Stimulated activated effector memory CD8-positive, alpha-beta T cell treated with anti-CD3 and anti-CD28 coated beads, Interleukin-12 subunit alpha, Interleukin-12 subunit beta, amount 100 ng/mL, for 72 hours (primary cell): ENCODE measurements at regions not wholly inside any gene's neighbourhood (a gene's known extent, or its start where the extent isn't known, plus 50 kb on each side); places are given as distances from the start of the nearest gene placed in this dataset.
"Not testable (repeated sequence)": the region's sequence is repeated elsewhere in the genome, so short reads cannot be mapped to it uniquely, and the experiment has no call there.

Experiments used
- ATAC-seq: fragments of 150-1000 bp; cut with Tn5 transposase; 2 replicates; pipeline ENCODE4 v1.10.0; 2021
- DNase-seq, 2 donors: peaks; one replicate each; pipeline ENCODE4 v3.0.0; 2021 to 2022; ENCODE audit warnings: low spot score in 2 of 2
- H3K27ac Mint-ChIP-seq: one replicate; pipeline ENCODE4 v1.8.0; 2022; ENCODE audit warnings: mild to moderate bottlenecking, mixed read lengths
- H3K36me3 Mint-ChIP-seq: one replicate; pipeline ENCODE4 v1.8.0; 2022; ENCODE audit warnings: mild to moderate bottlenecking, mixed read lengths
- H3K4me1 Mint-ChIP-seq: one replicate; pipeline ENCODE4 v1.8.0; 2022; ENCODE audit warnings: mixed read lengths
- H3K4me3 Mint-ChIP-seq: one replicate; pipeline ENCODE4 v1.8.0; 2022; ENCODE audit warnings: mild to moderate bottlenecking, mixed read lengths
- H3K9me3 Mint-ChIP-seq: one replicate; pipeline ENCODE4 v1.8.0; 2022; ENCODE audit warnings: mixed read lengths

- H3K4me1 Mint-ChIP-seq: no peaks in the 10 kb centered on the region
- no peak for DNase-seq
- no peak for ATAC-seq
- H3K4me3 Mint-ChIP-seq: no peak overlapping the region
- no peak overlapping the region for H3K27ac Mint-ChIP-seq
- H3K9me3 Mint-ChIP-seq: no peaks in the 10 kb centered on the region
- no peaks in the 10 kb centered on the region for H3K36me3 Mint-ChIP-seq
Measured at GRCh38 chr6:10343320-10343719, 71.6 kb downstream of the TFAP2A start.

GRCh38 chr6:10341605-10342004 lies 73.3 kb downstream of the TFAP2A start:
- Mint-ChIP-seq H3K4me1 (no peaks in the 10 kb centered on the region), H3K4me3 (no peak overlapping the region), H3K9me3 (no peaks in the 10 kb centered on the region), H3K27ac (no peak overlapping the region), H3K36me3 (no peaks in the 10 kb centered on the region)
- DNase-seq (no peak), ATAC-seq (no peak)

DNA sequence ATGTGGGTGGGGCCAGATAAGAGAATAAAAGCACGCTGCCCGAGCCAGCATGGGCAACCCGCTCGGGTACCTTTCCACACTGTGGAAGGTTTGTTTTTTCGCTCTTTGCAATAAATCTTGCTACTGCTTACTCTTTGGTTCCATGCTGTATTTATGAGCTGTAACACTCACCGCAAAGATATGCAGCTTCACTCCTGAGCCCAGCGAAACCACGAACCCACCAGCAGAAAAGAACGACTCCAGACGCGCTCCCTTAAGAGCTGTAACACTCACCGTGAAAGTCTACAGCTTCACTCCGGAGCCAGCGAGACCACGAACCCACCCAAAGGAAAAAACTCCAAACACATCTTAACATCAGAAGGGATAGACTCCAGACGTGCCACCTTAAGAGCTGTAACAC lies 76.7 kb downstream of the TFAP2A start:
- Mint-ChIP-seq H3K4me3 (no peak overlapping the region), H3K36me3 (no peaks in the 10 kb centered on the region), H3K4me1 (no peaks in the 10 kb centered on the region), H3K27ac (no peak overlapping the region), H3K9me3 (no peaks in the 10 kb centered on the region)
- no peak for DNase-seq
- no peak for ATAC-seq

GRCh38 chr6:10337376-10337775 lies 77.5 kb downstream of the TFAP2A start:
- H3K4me1 Mint-ChIP-seq, DNase-seq, H3K36me3 Mint-ChIP-seq, H3K9me3 Mint-ChIP-seq, H3K27ac Mint-ChIP-seq, ATAC-seq, H3K4me3 Mint-ChIP-seq: not testable (repeated sequence)

DNA sequence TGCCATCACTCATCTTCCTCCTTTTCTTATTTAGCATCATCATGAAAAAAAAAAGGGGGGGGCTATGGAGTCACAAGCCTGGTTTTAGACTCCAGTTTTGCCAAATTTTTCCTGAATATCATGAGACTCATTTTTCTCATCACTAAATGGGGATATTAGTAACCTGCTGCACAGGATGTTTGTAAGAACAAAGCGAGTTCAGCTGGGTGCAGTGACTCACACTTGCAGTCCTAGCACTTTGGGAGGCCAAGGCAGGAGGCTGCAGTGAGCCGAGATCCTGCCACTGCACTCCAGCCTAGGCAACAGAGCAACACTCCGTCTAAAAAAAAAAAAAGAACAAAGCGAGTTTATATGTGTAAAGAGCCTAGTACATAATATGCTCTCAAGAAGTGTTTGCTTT lies 82.8 kb downstream of the TFAP2A start:
- no peak for ATAC-seq
- no peak overlapping the region for H3K4me3 Mint-ChIP-seq
- H3K4me1 Mint-ChIP-seq: no peaks in the 10 kb centered on the region
- no peak for DNase-seq
- no peak overlapping the region for H3K27ac Mint-ChIP-seq
- H3K36me3 Mint-ChIP-seq: no peaks in the 10 kb centered on the region
- H3K9me3 Mint-ChIP-seq: no peaks in the 10 kb centered on the region

GRCh38 chr6:10331334-10331968 lies 83.4 kb downstream of the TFAP2A start:
- Mint-ChIP-seq H3K4me3 (no peak overlapping the region), H3K36me3 (no peaks in the 10 kb centered on the region), H3K9me3 (no peaks in the 10 kb centered on the region), H3K27ac (no peak overlapping the region), H3K4me1 (no peaks in the 10 kb centered on the region)
- ATAC-seq (no peak), DNase-seq (no peak)

DNA sequence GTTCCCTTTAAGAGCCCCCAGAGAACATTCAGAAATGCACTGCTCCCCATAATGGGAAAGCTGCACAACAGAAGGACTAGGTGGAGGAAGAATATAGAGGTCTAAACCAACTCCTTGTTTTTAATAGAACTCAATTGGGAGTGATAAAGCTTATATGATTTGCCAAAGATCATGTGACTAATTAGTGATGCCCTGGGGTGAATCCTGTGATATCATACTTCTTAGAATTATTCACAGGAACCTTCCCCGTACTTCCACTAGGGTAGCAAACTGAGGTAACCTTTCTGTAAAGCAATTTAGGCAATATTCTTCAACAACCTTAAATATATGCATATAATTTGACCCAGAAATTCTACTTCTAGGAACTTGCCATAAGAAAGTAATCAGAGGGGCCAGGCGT lies 84.4 kb downstream of the TFAP2A start:
- no peaks in the 10 kb centered on the region for H3K4me1 Mint-ChIP-seq
- ATAC-seq (no peak), DNase-seq (no peak)
- no peaks in the 10 kb centered on the region for H3K9me3 Mint-ChIP-seq
- no peaks in the 10 kb centered on the region for H3K36me3 Mint-ChIP-seq
- no peak overlapping the region for H3K27ac Mint-ChIP-seq
- no peak overlapping the region for H3K4me3 Mint-ChIP-seq

GRCh38 chr6:10323018-10323417 lies 91.9 kb downstream of the TFAP2A start:
- ATAC-seq (no peak), DNase-seq (no peak)

DNA sequence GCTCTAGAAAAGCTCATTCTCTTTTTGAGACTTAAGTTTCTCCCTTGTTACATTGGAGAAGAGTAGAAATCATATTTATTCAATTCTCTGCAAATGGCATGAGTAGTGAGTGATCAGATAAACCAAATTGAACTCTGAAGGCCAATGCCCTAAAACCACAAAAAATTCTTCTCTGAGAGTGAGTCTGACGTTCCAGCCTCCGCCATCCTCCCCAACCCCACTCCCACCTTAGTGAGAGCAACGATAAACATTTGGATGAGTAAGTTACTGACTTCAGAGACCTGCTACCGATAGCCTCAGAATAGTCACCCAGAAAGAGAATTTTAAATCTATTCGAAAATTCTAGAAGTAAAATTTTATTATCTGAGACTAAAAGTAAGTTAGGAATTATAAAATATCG lies 94.6 kb downstream of the TFAP2A start:
- Mint-ChIP-seq H3K36me3 (peaks cover 8% of the 10 kb centered on the region), H3K9me3 (peaks cover 10% of the 10 kb centered on the region), H3K27ac (no peak overlapping the region), H3K4me3 (no peak overlapping the region), H3K4me1 (no peaks in the 10 kb centered on the region)
- DNase-seq (no peak), ATAC-seq (no peak)

More at GRCh38 chr6:10323018-10323417, 91.9 kb downstream of the TFAP2A start:
- Mint-ChIP-seq H3K4me3 (no peak overlapping the region), H3K4me1 (no peaks in the 10 kb centered on the region), H3K36me3 (peaks cover 8% of the 10 kb centered on the region), H3K9me3 (peaks cover 6% of the 10 kb centered on the region), H3K27ac (no peak overlapping the region)

DNA sequence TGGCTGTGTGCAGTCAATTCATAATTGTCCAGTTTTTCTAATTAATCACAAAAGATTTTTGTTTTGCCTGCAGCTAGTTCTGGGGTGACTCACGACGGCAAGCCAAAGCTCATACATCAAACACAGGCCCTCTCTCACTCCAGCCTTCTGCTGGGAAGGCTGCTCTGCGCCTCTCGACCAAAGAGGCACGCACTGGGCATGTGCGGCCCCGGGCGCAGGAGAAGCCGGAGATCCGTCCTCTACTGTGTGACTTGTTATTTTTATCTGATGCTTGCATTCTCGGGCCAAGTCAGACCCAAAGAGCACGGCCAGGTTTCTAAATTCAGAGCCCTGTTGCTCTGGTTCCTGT lies 98.5 kb downstream of the TFAP2A start:
- no peak for ATAC-seq

DNA sequence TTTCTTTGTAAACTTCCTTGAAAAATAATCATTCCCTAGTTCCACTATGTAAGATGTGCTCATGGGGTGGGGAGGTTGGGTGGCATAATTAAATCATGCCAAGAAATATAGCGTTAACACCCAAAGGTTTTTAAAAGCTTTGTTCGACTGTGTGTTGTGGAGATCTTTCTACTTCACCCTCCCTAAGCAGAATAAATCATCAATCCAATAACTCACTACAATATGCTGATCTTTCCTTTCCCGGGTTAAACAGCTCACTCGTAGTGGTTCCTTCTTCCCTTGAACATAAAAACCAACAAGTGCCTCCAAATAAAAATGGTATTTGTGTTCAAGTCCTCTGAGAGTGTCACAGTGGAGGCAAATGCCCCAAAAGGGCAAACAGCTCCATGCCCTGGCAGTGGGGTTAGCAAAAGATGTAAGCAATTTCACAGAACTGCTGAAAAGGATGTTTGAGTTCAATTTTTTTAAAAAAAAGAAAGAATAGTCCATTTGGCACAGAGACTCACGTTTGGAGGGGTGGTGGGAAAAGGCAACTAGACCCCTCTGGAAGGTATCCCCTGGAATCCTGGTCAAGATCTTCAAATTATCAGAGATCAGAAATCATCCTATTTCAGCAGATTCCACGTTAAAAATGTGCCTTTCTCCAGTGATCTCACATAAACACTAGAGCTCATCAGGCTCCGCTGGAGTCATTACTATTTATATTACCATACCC lies 99.1 kb downstream of the TFAP2A start:
- Mint-ChIP-seq H3K9me3 (peaks cover 8% of the 10 kb centered on the region), H3K27ac (no peak overlapping the region), H3K4me1 (no peaks in the 10 kb centered on the region), H3K36me3 (peaks cover 8% of the 10 kb centered on the region), H3K4me3 (no peak overlapping the region)
- DNase-seq (no peak), ATAC-seq (no peak)

More for the DNA sequence above, 98.5 kb downstream of the TFAP2A start:
- DNase-seq: no peak
- peaks cover 9% of the 10 kb centered on the region for H3K9me3 Mint-ChIP-seq
- no peaks in the 10 kb centered on the region for H3K4me1 Mint-ChIP-seq
- H3K36me3 Mint-ChIP-seq: peaks cover 8% of the 10 kb centered on the region
- H3K4me3 Mint-ChIP-seq: no peak overlapping the region
- no peak overlapping the region for H3K27ac Mint-ChIP-seq

DNA sequence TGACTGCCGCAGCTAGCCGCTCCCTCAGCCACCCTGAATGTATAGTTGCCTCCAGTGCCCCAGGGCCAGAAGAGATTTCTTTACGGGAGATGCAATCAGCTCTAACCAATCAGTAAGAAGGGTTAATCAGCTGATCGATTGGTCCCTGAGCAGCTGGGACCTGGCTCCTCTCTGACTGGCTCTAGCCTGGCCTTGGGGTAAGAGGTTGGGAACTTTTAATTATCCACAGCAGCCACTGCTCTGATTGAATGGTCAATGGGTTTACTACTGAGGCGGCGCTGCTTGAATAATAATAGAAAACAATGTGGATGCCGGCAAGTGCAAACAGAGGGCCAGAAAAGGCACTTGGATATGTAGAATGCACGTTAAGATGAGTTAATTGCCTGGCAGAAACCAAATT lies 99.8 kb downstream of the TFAP2A start:
- ATAC-seq (no peak), DNase-seq (no peak)
- H3K9me3 Mint-ChIP-seq: peaks cover 8% of the 10 kb centered on the region
- no peak overlapping the region for H3K4me3 Mint-ChIP-seq
- no peaks in the 10 kb centered on the region for H3K4me1 Mint-ChIP-seq
- peaks cover 8% of the 10 kb centered on the region for H3K36me3 Mint-ChIP-seq
- no peak overlapping the region for H3K27ac Mint-ChIP-seq

GRCh38 chr6:10314163-10314955 lies 100.5 kb downstream of the TFAP2A start:
- Mint-ChIP-seq H3K36me3 (peaks cover 8% of the 10 kb centered on the region), H3K4me1 (no peaks in the 10 kb centered on the region), H3K9me3 (peaks cover 8% of the 10 kb centered on the region), H3K4me3 (no peak overlapping the region), H3K27ac (no peak overlapping the region)
- DNase-seq: no peak
- ATAC-seq: no peak

DNA sequence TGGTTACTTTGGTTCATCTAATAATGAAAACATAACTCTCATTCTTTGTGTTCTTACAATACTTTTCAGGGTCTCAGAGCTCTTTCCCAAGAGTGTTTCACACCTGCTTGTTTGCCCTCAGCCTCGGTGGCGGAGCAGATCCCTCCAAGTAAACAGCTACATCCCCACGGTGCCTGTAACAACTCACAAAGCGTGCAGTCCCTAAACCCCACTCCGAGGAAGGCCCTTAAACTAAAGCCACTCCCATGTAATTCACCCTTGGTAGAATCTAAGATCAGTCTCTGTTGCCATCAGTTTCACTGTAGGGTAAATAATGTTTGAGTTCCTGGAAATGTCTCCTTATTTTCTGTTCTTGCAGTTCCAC lies 101.1 kb downstream of the TFAP2A start:
- Mint-ChIP-seq H3K9me3 (peaks cover 5% of the 10 kb centered on the region), H3K36me3 (peaks cover 2% of the 10 kb centered on the region), H3K27ac (no peak overlapping the region), H3K4me3 (no peak overlapping the region), H3K4me1 (no peaks in the 10 kb centered on the region)
- ATAC-seq (no peak), DNase-seq (no peak)

DNA sequence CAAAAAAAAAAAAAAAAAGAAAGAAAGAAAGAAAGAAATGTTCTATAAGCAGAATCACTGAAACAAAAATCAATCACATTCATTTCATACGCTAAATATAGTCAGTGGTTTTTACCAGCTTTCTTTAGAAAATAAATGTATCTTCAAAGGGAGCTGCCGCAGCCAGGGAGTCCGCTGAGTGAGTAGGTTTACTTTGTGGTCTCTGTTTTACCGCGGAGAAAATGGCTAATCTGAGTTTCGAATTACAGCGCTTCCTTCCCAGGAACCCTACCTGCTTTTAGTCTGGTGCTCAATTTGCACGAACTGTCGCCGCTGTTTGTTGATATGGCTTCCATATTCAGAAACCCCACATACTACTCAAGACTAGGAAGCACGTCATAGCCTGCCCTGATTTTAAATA lies 102.4 kb downstream of the TFAP2A start:
- ATAC-seq (no peak), DNase-seq (no peak)
- Mint-ChIP-seq H3K36me3 (no peaks in the 10 kb centered on the region), H3K9me3 (no peaks in the 10 kb centered on the region), H3K4me3 (no peak overlapping the region), H3K27ac (no peak overlapping the region), H3K4me1 (no peaks in the 10 kb centered on the region)
